HG03097 (cell line): ENCODE measurements at regions not wholly inside any gene's neighbourhood (a gene's known extent, or its start where the extent isn't known, plus 50 kb on each side); places are given as distances from the start of the nearest gene placed in this dataset.

ENCODE experiments used
- ATAC-seq: cut with Tn5 transposase; IDR thresholded peaks from one replicate; pipeline ENCODE4 v1.9.1; 2021; ENCODE audit not compliant: unreplicated experiment, low FRiP score

DNA sequence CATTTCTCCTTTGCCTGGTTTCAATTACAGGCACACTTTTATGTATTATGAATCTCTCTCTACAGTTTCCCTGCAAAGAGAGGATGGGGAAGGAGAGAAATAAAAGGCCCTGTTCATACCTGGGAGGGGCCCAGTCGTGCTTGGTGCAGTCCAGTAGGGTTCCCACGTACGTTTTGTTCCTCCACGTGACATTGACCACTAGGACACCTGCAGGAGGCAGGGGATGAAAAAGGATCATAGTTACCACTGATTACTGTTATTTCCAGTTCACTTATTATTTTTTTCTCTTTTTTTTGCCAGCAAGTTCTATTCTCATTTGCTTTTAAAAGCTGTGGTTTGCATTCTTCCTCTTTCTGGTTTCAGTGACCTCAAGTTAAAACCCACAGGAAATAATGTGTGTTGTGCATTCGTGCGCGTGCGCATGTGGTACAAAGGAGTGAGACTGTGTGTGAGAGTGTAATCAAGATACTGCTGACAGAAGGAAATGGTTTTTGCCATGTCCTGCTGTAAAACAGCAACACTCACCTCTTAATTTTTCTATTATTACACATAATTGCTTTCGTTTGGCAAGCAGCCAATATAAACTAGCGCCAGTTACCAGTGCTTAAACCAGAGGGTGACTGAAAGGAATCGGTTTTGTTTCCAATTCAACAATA lies 96.8 kb downstream of the ZNF608 start:
- peak; percentile 92 for ATAC-seq

DNA sequence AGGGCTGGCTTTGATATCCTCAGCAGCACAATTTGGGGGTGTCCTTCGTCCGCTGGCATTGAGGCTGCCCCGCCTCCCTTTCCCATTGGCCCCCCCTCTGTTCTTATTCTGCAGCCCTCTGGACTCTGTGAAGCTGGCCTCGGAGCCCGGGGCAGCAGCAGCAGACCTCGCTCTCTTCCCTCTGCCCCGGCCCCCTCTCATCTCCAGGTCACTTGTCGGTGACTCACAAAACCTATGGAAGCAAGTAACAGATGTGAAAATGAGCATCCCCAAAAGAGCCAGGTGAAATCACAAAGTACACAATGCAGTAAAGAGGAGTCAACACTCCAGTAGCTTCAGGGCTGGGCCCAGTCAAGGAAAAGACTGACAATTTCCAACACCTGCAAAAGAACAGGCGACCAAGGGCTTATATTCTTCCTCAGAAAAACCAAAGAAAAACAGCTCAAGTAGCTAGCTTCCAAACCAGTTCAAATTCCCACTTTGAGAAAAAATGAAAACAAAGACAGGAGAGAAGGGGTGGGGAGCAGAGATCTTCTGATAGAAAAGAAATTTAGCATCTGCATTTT lies 97.5 kb downstream of the ZNF608 start:
- no peak for ATAC-seq

DNA sequence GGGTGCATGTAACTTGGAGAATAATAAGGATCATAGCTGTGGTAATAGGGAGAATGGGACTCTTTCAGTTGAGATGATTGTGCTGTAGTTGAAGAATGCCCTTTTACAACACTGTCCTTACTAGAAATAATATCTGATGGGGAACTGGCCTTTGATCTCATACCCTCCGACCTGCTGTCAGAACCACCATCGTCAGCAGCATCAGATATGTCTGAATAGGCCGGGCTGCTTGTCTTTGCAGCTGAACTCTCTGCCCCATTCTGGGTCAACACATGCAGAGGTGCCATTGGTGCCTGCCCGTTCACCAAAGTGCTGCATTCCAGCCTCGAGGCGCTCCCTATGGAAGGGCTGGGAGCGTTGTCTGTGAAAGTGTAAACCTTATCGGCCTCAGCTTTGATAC lies 99.1 kb downstream of the ZNF608 start:
- no peak for ATAC-seq

DNA sequence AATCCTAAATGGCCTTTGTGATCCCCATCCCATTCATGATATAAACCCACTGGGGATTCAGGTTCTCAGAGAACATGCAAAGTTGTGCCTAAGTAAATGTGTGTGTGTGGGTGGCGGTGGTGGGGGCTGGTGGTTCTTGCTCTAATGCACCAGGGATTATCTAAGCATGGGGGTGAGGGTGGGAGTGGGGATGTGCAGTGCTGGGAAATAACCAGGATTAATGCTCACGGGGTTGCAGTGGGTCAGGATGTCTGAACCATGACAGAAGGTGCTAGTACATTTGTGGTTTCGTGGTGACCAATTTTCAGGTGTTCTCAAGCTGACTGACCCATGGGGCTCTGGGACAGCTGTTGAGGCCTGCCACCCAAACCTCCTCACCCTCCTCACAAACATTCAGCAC lies 101.0 kb downstream of the ZNF608 start:
- ATAC-seq, result no peak

DNA sequence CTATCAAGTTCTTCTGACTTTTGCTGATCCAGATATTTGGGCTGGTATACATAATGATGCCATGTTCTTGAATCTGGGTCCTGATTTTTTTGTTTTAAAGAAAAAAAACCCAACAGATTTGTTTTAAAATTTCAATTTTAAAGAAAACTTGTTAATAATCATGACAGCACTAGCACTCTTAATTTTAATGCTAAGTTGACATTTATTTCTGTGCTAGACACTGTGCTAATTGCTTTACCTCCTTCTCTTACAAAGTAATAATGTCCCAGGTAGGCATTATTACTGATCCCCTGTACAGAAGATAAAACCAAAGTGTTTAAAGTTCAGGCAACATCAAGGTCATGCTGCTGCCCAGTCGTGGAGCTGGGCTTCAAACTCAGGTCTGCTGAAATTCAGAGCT lies 101.9 kb downstream of the ZNF608 start:
- ATAC-seq, result no peak

DNA sequence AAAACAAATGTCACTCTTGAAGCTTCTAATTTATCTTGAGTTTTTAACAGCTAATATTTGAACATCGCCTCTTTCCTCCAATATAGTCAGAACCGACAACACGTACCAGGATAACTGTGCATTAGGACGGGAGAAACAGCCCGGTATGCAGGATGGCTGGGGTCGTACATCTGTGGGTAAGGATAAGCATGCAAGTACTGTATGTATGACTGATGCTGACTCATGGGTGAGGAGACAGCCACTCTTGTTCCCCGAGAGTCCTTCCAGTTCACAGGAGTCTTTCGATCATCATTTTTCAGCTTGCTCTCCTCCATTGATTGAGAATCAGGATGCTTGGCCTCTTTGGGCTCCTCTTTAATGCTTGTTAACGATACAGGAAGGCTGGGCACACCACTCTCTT lies 102.3 kb downstream of the ZNF608 start:
- ATAC-seq, result no peak

DNA sequence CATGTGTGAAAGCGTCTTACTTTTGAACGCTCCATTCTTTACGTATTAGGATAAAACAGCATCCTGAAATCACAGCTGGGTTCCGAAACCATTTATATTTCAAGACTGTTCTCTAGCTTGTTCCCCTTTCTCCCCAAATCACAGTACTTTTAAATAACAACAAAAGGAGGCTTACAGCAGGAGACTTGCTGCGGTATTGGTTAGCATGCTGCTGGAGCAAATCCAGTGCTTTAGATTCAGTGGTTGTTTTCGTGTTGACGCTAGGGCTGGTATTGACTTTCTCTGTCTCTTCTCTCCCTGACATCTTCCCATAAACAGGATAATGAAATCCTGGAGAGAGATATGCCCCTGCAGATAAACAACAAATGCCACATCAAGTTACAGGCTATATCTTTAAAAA lies 103.1 kb downstream of the ZNF608 start:
- no peak for ATAC-seq

DNA sequence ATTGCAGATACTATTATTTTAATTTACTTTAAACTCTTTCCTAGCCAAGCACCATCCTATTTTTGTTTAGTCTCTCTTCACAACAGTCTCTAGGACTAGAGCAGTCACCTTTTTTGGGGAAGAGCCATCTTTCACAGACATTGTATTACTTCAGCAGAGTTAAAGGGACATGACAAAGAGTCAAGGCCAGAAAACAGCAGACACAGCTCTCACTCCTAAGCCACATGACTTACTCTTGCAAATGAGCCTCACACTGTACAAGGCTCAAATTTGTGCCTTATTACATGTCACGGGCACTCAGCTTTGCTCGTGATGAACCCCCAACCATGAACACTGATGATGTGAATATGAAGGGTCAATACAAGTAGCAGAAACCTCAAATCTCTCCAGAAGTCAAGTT lies 104.3 kb downstream of the ZNF608 start:
- ATAC-seq, result no peak

DNA sequence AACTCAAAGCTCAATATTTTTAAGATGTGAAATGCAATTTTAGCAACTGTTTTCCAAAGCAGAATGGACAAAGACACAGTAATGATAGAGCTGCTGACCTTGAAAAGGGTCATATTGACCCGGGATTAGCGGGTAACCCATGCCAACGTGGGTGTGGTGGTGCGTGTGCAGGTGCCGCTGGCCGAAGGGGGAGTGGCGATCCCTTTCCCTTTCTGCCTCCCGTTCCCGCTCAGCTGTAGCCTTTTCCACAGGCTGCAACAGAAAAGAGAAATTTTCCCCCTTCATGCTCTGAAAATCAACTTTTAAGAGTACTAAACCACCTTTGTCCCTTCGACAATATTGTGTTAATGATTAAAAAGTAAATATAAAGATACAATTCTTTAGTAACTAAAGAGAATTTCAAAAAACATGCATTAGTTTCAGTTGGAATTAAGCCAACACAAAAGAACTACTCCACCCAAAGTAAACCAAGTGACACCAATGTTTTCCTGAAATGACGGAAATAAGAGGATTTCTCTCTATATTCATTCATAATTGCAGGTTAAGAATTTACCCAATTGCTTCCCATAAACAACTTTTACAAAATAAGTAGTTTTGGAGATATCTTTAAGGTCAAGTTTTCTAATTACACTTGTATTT lies 105.2 kb downstream of the ZNF608 start:
- no peak for ATAC-seq

DNA sequence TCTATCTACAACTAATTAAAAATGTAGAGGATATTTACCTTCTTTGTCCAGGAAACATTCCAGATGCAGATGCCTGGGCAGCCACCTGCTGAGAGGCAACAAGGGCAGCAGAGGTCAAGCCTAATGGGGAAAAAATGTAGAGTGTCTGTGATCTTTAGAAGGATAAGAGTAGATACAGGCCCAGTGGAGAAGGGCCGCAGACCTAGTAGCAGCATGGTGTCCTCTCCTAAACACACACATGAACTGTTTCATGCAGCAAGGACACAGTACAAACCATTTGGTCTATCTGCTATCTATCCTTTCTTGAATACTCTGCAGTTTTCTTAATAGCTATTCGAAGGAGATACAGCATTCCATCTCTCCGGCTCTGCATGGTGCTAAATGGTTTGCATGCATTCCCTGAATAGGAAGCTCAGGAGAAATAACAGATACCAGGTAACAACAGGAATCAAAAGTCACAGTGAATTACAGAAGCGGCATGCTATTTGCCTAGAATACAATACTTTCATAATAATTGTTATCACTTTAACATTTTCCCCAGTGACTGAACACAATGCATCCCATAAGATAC lies 107.3 kb downstream of the ZNF608 start:
- no peak for ATAC-seq

DNA sequence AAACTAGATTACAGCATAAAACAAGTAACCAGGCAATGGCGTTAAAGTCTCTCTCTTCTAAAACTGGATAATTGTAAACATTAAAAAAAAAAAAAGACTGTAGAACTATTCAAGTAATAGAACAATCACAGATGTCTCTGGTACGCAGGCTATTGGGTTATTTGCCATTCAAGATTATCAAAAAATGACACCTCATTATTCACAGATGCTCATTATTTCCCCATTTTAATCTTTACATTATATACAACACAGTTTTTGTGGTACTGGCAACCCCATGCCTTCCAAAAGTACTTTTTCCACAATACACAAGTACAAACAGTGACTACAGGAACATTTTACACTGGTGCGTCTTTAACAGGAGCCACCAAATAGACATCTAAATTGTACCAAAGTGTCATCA lies 109.4 kb downstream of the ZNF608 start:
- no peak for ATAC-seq

DNA sequence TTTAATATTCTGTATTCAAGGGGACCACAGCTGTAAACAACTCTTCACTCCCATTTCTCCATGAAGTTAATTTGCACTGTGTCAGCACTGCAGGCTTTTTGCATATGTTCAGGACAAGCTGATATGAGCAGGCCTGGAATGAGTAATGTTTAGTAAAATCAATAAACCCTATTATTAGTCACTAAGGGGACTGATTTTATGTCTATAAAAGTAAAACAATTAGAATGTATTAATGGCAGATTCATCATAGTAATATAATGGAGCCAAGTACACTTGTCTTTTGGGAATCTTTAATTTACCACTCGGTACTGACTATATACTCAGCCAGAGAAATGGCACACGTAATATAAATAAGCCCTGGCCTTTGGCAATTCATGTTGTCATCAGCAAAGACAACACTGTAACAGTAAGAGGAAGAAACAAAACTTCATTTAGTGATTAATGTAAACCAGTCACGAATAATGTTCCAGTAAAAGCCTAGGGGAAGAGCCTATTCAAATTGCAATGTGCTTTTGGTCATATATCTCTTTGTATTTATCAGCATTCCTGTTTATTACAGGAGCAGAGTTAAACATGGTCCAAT lies 111.6 kb downstream of the ZNF608 start:
- no peak for ATAC-seq

DNA sequence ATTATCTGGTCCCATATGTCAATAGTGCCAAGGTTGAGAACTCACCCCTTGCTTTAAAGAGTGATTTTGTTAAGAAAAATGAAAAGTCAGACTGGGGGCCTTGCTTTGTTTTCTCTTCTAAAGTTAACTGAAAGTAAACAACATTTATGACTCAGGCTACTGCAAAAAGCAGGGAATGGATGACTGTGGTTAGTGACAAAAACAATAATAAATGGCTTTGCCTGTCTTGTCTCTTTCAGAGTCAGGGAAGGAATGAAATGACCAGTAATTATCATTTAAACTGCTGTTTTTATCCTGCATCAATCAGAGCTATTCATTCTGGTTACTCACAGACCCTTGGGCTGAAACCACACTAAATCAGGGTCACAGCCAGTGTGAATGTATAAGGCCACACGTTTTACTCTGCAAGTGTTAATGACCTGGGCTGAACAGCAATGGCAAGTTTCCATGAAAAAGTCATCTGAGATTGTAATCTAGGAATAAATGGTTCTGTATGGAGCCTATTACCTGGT lies 112.2 kb downstream of the ZNF608 start:
- no peak for ATAC-seq

DNA sequence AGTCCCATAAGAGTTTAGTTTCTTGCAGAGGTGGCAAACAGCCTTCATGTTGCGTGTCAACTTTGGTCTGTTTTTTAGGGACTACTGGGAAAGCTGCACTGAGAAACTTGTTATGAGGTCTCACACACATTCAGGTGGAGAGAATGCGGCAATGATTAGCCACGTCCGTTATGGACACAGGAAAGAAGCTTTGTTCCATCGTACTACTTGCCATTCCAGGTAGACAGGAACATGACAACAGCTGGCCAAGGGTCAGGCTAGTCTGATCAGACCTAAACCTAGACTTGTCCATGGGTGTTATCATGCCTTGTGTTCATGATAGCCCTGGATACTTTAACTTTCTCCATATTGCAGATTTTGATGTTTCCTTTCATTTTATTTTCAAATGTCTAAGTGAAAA lies 113.2 kb downstream of the ZNF608 start:
- no peak for ATAC-seq

DNA sequence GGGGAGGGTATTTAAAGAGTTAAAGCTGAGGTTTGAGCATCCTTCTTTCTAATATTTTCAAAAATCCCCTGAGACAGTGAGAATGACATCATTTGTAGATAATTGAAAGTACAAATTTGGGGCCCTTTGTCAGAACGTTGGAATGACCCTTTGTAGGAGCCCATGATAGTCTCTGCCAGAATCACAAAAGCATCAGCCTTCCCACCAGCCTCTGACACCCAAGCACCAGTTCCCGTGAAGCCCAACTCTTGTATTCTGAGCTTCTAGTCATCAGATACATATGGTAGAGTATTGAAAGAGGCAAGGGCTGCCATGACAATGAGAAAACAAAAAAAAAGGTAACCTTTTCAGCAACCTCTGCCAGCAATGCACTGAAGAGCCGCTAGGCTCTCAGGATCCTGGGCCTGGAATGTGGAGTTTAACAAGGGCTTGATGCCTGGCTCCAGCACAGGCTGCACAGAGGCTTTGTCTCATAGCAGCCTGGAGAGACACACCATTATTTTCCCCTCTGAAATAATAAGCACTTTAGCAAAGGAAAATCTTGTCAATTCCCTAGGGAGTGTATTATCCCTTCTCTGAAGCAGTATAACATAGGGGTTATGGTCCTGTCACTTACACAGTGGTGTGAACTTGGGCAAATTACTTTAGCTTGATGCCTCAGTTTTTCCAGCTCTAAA lies 114.4 kb downstream of the ZNF608 start:
- no peak for ATAC-seq

DNA sequence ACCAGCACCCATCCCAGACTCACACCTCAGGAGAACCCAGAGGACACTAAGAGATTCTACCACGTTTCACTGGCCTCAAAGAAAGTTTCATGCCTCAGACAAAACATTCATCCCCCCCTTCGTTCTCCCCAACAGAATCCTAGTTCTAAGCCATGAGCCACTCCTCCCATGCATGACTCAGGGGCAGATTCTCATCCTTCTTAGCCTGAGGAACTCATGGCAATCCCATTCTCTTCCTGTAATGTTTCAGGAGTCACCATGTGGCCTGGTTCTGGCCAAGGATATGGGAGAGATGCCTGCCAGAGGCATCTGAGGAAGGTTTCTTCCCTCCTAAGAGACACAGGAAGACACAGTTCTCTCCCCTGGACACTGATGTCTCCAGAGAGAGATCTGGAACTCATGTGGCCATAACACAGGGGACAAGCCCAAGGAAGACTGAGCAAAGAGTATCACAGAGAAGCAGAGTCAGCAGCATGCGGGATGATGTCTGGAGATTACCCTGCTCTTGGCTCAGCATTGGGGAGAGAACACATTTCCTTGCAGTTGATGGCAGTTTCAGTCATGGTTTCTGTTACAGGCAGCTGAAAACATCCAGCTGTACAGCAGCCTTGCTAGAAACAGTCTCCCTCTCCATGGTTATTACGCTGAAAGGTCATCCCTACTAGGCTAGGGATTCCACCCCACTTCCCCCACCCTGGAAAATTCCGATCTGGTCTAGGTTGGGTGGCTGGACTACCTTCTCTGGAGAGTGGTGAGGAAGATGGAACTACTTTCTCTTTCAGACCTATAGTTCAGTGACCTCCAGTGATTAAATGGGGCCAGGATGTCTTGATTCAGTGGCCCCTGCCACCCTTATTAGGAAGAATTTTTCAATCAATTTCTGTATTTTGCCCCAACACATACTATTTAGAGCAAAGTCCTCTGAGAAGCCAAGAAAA lies 115.4 kb downstream of the ZNF608 start:
- ATAC-seq, result peak; percentile 59

DNA sequence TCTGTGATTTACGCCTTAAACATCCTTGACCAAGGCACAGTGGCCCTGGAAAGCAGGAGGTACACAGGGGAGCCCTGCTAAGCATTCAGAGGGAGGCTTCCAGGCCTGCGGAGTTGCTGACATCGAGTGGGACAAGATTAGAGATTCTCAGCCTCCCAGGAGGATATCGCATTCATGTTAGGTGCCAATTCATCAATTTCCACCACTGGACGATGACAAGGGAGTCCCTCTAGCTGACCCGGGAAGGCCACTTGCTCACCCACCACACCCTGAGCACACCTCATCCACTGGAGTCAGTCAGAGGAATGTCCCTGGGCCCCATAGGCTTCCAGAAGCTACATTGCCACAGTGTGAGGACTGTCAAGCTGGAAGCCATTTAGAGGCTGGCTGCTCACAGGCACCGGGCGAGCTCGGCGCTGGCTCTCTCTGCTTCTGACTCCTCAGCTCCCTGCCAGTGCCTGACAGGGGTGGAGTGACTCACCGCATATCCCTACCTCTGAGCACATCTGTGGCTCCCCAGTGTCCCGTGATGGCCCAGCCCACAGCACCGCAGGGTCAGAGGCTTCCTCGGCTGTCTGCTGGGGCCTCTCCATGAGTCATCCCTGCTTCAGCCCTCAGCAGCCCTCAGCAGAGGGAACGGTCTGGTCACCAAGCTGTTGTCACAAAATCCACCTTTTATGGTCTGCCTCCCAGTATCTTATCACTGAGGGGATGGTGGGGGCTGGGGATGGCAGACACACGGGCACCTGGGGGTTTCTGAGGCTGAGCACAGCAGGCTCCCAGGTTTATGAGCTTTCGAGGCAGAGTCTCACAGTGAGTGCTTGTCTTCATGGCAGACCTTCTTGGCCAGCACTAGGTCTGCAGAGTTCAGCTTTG lies 117.5 kb downstream of the ZNF608 start:
- ATAC-seq, result no peak

DNA sequence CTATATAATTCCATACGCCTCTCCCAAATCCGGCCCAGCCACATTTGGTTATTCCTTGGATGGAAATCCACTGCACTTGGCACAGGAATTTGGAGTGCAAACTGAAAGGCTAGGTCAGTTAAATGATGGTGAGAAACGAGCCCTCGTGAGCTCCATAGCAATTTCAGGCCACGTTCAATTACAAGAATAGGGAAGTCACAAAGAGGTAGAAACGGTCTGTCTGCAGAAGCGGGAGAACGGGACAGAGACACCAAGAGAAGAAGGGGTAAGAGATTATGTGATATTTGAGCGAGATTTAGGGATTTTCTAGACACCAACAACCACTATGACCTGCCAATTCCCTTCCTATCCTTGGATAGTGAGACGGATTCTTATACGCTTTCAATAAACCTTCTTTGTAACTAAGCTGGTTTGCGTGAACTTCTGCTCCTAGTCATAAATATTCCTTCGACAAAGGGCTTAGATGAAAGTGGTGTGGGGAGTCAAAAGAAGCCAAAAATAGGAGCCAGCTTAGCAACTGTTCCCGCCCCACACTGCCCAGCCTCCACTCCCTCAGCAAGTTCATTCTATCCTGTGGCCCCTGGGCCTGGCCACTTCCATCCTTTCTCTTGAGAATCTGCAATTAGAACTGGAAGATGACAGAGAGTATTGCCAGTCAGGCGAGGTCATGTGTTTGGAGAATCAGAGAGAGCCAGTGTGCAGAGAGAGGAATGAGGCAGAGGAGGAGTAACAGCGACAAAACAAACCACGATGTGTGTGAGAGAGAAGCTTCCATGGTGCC lies 118.4 kb downstream of the ZNF608 start:
- no peak for ATAC-seq
